ENCODE measurements at regions not wholly inside any gene's neighbourhood (a gene's known extent, or its start where the extent isn't known, plus 50 kb on each side); places are given as distances from the start of the nearest gene placed in this dataset.

DNA sequence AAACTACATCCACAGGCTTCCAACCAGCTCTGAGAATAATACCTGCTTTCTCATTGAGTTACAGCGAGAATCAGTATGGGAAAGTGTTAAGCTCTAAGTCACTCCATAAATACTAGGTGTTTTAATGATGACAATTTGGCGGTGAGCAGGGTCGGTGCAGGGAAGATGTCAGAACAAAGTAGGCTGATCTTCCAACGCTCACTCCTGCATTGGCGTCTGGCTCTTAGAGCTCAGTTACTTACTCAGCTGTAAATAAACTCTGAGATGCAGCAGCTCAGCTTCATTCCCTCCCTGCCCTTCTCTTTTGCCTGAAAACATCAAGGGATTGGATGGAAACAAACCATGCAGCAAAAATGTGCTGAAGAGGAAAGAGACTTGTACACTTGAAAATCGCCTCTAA, 102.5 kb upstream of the SPACA1 start:
- Histone ChIP-seq H3K27me3 (peaks cover 57% of the 10 kb centered on the region), H3K36me3 (no peaks in the 10 kb centered on the region), H3K9me3 (no peaks in the 10 kb centered on the region), H3K4me3 (ENCODE audit: low read depth in 1 of 2, low read length in 1 of 2) (no peak overlapping the region), H3K27ac (no peak overlapping the region), H3K4me1 (ENCODE audit: control insufficient read depth in 1 of 2, insufficient read depth in 1 of 2, low read depth in 1 of 2, low read length in 1 of 2) (no peaks in the 10 kb centered on the region)
- TF ChIP-seq, protein P1, sequence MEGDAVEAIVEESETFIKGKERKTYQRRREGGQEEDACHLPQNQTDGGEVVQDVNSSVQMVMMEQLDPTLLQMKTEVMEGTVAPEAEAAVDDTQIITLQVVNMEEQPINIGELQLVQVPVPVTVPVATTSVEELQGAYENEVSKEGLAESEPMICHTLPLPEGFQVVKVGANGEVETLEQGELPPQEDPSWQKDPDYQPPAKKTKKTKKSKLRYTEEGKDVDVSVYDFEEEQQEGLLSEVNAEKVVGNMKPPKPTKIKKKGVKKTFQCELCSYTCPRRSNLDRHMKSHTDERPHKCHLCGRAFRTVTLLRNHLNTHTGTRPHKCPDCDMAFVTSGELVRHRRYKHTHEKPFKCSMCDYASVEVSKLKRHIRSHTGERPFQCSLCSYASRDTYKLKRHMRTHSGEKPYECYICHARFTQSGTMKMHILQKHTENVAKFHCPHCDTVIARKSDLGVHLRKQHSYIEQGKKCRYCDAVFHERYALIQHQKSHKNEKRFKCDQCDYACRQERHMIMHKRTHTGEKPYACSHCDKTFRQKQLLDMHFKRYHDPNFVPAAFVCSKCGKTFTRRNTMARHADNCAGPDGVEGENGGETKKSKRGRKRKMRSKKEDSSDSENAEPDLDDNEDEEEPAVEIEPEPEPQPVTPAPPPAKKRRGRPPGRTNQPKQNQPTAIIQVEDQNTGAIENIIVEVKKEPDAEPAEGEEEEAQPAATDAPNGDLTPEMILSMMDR (IDR thresholded peaks at IDR 0.05), result no peak

DNA sequence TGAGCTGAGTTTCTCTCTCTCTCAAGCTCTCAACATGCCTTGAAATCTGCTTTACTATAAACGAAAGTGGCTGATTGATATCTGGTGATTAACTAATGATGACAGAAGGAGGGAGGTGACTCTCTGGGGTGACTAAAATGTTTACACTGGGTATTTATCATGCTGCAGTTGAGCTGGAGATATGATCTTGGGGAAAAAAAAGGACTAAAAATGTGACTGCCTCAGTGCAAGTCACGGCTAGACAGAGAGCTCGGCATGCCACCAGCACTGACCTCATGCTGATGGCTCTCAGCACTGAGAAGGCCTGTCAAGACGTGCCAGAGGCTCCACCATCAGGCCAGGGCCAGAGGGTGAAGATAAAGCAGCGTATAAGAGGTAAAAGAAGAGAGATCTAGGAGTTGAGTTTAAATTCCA, 103.1 kb upstream of the SPACA1 start:
- H3K9me3 ChIP-seq, result no peaks in the 10 kb centered on the region
- TF ChIP-seq, protein P1 (IDR thresholded peaks at IDR 0.05), result no peak
- no peaks in the 10 kb centered on the region for H3K36me3 ChIP-seq
- no peaks in the 10 kb centered on the region for H3K4me1 ChIP-seq (ENCODE audit: control insufficient read depth in 1 of 2, insufficient read depth in 1 of 2, low read depth in 1 of 2, low read length in 1 of 2)
- no peak overlapping the region for H3K4me3 ChIP-seq (ENCODE audit: low read depth in 1 of 2, low read length in 1 of 2)
- peaks cover 63% of the 10 kb centered on the region for H3K27me3 ChIP-seq
- H3K27ac ChIP-seq, result no peak overlapping the region

DNA sequence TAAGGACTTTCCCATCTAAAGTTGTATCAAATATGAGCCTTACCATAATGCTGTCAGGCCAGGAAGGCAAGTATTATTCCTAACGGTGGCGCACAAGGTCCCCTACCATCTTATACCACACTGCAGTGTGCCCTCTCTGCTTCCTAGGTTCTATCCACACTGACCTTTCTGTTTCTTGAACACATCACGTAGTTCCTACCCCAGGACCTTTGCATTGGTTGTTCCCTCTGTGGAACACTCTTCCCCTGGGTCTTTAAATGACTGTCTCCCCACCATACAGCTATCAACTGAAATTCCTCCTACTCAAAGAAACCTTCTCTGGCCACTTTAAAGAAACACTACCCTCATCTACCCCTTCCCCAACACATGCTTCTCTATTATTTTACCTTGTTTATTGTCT, 104.5 kb upstream of the SPACA1 start:
- no peaks in the 10 kb centered on the region for H3K4me1 ChIP-seq (ENCODE audit: control insufficient read depth in 1 of 2, insufficient read depth in 1 of 2, low read depth in 1 of 2, low read length in 1 of 2)
- H3K9me3 ChIP-seq, result no peaks in the 10 kb centered on the region
- H3K27me3 ChIP-seq, result peaks cover 70% of the 10 kb centered on the region
- TF ChIP-seq, protein P1 (IDR thresholded peaks at IDR 0.05), result no peak
- no peak overlapping the region for H3K27ac ChIP-seq
- H3K36me3 ChIP-seq, result no peaks in the 10 kb centered on the region
- no peak overlapping the region for H3K4me3 ChIP-seq (ENCODE audit: low read depth in 1 of 2, low read length in 1 of 2)

DNA sequence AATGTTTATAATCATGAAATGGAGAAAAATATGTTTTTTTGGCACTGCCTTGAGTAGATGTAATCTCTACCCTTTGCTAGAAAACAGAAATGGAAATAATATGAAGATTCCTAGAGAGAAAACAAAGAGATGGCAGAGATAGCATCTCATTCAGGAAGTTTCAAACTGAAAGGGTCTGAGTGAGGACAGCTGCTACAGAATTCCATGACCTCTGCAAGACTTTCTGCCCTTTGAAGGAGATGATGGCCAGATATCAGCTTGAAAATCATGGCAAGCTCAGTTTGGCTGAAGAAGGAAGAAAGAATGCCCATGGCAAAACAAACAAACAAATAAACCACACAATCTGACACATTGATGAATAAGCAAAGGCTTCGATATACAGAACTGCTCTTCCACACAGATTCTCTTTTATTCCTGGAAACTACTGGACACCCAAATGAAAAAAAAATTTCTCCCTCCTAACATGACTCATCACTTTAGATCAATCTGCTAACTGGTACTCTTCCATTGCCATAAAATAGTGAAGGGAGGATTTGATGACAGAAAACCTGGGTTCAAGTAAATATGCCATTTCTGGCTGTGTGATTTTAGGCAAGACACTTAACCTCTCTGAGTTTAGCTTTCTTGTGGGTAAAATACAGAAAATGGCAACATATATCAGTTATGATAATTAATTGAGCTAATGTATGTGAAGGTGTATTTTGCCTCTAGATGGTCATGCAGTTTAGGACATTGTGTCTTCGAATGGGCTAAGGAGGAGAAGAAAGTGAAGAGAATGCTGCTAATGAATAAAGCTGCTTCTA, 105.9 kb upstream of the SPACA1 start:
- no peak overlapping the region for H3K27ac ChIP-seq
- no peaks in the 10 kb centered on the region for H3K4me1 ChIP-seq (ENCODE audit: control insufficient read depth in 1 of 2, insufficient read depth in 1 of 2, low read depth in 1 of 2, low read length in 1 of 2)
- H3K9me3 ChIP-seq, result no peaks in the 10 kb centered on the region
- H3K4me3 ChIP-seq (ENCODE audit: low read depth in 1 of 2, low read length in 1 of 2), result no peak overlapping the region
- no peaks in the 10 kb centered on the region for H3K36me3 ChIP-seq
- TF ChIP-seq, protein P1 (IDR thresholded peaks at IDR 0.05), result no peak
- H3K27me3 ChIP-seq, result peaks cover 70% of the 10 kb centered on the region

DNA sequence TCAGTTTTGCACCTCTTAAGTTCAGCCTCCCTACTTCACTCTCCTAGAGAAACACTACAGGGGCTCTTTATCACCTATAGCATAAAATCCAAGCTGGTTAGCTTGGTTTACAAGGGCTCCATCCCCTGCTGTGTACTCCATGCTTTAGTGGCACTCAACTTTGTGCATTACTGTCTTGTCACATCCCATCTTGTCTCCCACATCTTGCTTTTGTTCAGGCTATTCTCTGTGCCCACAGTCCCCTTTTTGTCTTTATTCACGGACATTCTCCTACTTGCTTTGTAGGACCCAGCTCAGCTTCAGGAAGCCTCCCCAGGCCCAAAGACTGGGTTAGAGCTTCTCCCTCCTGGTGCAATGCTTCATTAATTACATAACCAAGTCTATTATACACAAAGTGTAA, 107.9 kb upstream of the SPACA1 start:
- no peak overlapping the region for H3K27ac ChIP-seq
- no peaks in the 10 kb centered on the region for H3K9me3 ChIP-seq

More for the DNA sequence above, 107.9 kb upstream of the SPACA1 start:
- TF ChIP-seq, protein P1 (IDR thresholded peaks at IDR 0.05), result no peak
- Histone ChIP-seq H3K4me3 (ENCODE audit: low read depth in 1 of 2, low read length in 1 of 2) (no peak overlapping the region), H3K4me1 (ENCODE audit: control insufficient read depth in 1 of 2, insufficient read depth in 1 of 2, low read depth in 1 of 2, low read length in 1 of 2) (no peaks in the 10 kb centered on the region), H3K36me3 (no peaks in the 10 kb centered on the region), H3K27me3 (peaks cover 52% of the 10 kb centered on the region)
